Heart right ventricle (tissue), 16 donors: ENCODE measurements at regions not wholly inside any gene's neighbourhood (a gene's known extent, or its start where the extent isn't known, plus 50 kb on each side); places are given as distances from the start of the nearest gene placed in this dataset.

Experiments used
- ATAC-seq, 8 donors: fragments of 200-7000 bp; cut with Tn5 transposase; one replicate each; pipeline ENCODE4 v1.9.1; 2020; ENCODE audit warnings: mild to moderate bottlenecking in 8 of 8, moderate library complexity in 8 of 8, moderate number of reproducible peaks in 1 of 8
- DNase-seq, 2 donors: peaks; one replicate each; pipeline ENCODE4 v3.0.0-alpha.2; 2020
- H3K27ac ChIP-seq, 10 donors: fragments of 200-600 bp; sonication (generic) in 2 of 10; one replicate each; pipeline versions ENCODE4 v1.5.0 to v1.8.0; 2020 to 2022; ENCODE audit warnings: mild to moderate bottlenecking in 3 of 10
- H3K27me3 ChIP-seq, 7 donors: fragments of 200-600 bp; one replicate each; pipeline ENCODE4 v1.8.0; 2021 to 2022; ENCODE audit warnings: mild to moderate bottlenecking in 2 of 7
- H3K36me3 ChIP-seq, 9 donors: fragments of 200-600 bp; sonication (generic) in 1 of 9; one replicate each; pipeline versions ENCODE4 v1.5.0 to v1.8.0; 2020 to 2022; ENCODE audit warnings: mild to moderate bottlenecking in 2 of 9
- H3K4me1 ChIP-seq, 9 donors: fragments of 200-600 bp; sonication (generic) in 1 of 9; one replicate each; pipeline versions ENCODE4 v1.5.0 to v1.8.0; 2020 to 2022; ENCODE audit warnings: mild to moderate bottlenecking in 4 of 9
- H3K4me3 ChIP-seq, 10 donors: fragments of 200-600 bp; sonication (generic) in 2 of 10; one replicate each; pipeline versions ENCODE4 v1.5.0 to v1.8.0; 2020 to 2022; ENCODE audit warnings: mild to moderate bottlenecking in 7 of 10, moderate library complexity in 2 of 10
- H3K9me3 ChIP-seq, 11 donors: fragments of 200-600 bp in 10 of 11; sonication (generic) in 2 of 11; one replicate each; pipeline versions ENCODE4 v1.5.0 to v1.8.0; 2013 to 2022; ENCODE audit warnings: mild to moderate bottlenecking in 2 of 11, control low read depth in 1 of 11, moderate library complexity in 1 of 11
- CTCF ChIP-seq, 9 donors: fragments of 200-600 bp; sonication (generic) in 2 of 9; IDR thresholded peaks; one replicate each; pipeline versions ENCODE4 v1.5.0 to v1.8.0; 2021 to 2022; ENCODE audit warnings: antibody characterized with exemption in 9 of 9, mild to moderate bottlenecking in 5 of 9, moderate library complexity in 1 of 9
- WGBS, 2 donors: extraction: QIAGEN DNeasy Blood & Tissue Kit; methylation state at CpG; one replicate each; pipeline ENCODE4 v1.1.7; 2013; ENCODE audit warnings: inconsistent platforms in 1 of 2; 5-methylcytosine and 5-hydroxymethylcytosine counted together
- intact Hi-C, 10 donors: fragments of 100-400 bp; cut with DNase I; formaldehyde crosslinking; loops; one replicate each; pipeline versions ENCODE4 v1.11.1 to v1.14.2; 2022
- donor health status: Arrhythmogenic right ventricular cardiomyopathy.
- donor health status: ischemic (EF 13 %, LVEDD 7.1; RV severe dilation, severe dysfunction).
- donor health status: healthy with polysubstance abuse.
- donor health status: DM: no; HTN: yes; CAD: no.
- donor health status: DM: no; HTN: no; CAD: no.
- donor health status: ischemic (EF 25% LVEDD 6.9; RV normal size, moderate dysfunction).
- donor health status: ischemic (EF 25% LVEDD 5.7; RV mildly dilated, moderate dysfunction).
- donor health status: healthy.
- donor health status: DM: yes; HTN: yes; CAD: no.
- donor health status: Ischemic cardiomyopathy.
- donor health status: ischemic (EF 35%, LVEDD 5.7; RV mildly dilated, moderate dysfunction).
- donor health status: nonischemic (EF 11% LVEDD 7.7; RV severe dilation, severe dysfunction).
- donor health status: DM: yes; HTN: yes; CAD: no.
- donor health status: PGD.
- donor health status: ischemic (EF 29% LVEDD 5.4; RV normal size, mild dysfunction).
- donor health status: nonischemic (EF 23%, LVEDD 6.1; RV moderate dilation, normal function).

GRCh38 chr2:2557475-2557874 is 226.4 kb upstream of the MYT1L start:
- no peak overlapping the region for H3K27ac ChIP-seq
- ATAC-seq (no peak), DNase-seq (no peak)
- H3K4me1 ChIP-seq: no peaks in the 10 kb centered on the region
- 65 to 71% methylated on average over 5 of the region's 5 CpGs for WGBS, 2 donors
- no peak for TF ChIP-seq CTCF (IDR thresholded peaks at IDR 0.05)
- no peak overlapping the region for H3K4me3 ChIP-seq
- intact Hi-C loops: no loop called here
- no peaks in the 10 kb centered on the region for H3K27me3 ChIP-seq
- no peaks in the 10 kb centered on the region for H3K36me3 ChIP-seq
- H3K9me3 ChIP-seq: peaks cover 0 to 27% (median 13%) of the 10 kb centered on the region in 11 donors

- intact Hi-C loops: no loop called here
- Histone ChIP-seq H3K36me3 (no peaks in the 10 kb centered on the region), H3K4me1 (no peaks in the 10 kb centered on the region), H3K9me3 (peaks cover 0 to 46% (median 18%) of the 10 kb centered on the region in 11 donors), H3K4me3 (no peak overlapping the region), H3K27me3 (no peaks in the 10 kb centered on the region), H3K27ac (no peak overlapping the region)
- DNase-seq: no peak
- WGBS, 2 donors: 73 to 77% methylated on average over 3 of the region's 3 CpGs
- ATAC-seq: no peak
- TF ChIP-seq CTCF (IDR thresholded peaks at IDR 0.05): no peak
Measured at GRCh38 chr2:2550856-2551255, 219.8 kb upstream of the MYT1L start.

DNA sequence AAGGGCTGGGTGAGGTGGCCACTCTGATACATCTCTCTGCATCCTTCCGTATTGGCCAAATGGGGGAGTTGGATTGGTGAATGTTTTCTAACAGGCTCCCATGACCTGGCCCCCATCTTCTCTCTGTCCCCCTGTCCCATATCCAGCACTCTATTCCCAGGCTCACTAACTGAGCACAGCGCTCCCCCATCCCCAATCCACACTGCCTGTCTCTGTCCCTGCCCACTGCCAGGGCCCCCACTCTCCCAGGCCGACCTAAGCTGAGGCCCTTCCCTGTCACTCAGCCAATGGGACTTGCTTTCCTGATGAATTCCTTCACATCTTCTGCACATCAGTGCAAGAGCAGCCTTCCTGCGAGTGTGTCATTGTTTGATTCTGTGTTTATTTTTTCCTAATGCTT is 216.8 kb upstream of the MYT1L start:
- Histone ChIP-seq H3K27me3 (no peaks in the 10 kb centered on the region), H3K4me3 (no peak overlapping the region), H3K4me1 (no peaks in the 10 kb centered on the region), H3K27ac (no peak overlapping the region), H3K9me3 (peaks cover 0 to 24% (median 8%) of the 10 kb centered on the region in 11 donors), H3K36me3 (no peaks in the 10 kb centered on the region)
- DNase-seq (no peak), ATAC-seq (no peak)
- 66 to 73% methylated on average over 4 of the region's 4 CpGs for WGBS, 2 donors
- no peak for TF ChIP-seq CTCF (IDR thresholded peaks at IDR 0.05)
- intact Hi-C loops: no loop called here

DNA sequence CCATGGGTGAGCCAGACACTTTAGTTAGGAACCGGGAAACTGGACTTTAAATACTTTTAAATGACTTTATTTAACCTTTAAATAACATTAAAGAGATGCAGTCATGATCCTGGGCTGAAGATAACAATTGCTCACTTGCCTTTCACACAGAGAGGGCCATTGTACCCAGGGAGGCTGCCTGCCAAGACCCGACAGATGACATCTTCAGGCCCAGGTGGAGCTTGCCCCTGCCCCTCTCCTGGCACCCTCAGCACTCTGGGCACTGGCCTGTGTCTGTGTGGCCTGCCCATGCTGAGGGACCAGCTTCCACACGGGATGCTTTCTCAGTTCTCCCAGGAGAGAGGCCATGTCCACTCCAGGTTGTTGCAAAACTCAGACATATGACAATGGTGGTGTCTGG is 216.4 kb upstream of the MYT1L start:
- no peak for TF ChIP-seq CTCF (IDR thresholded peaks at IDR 0.05)
- Histone ChIP-seq H3K27ac (no peak overlapping the region), H3K27me3 (no peaks in the 10 kb centered on the region), H3K4me1 (no peaks in the 10 kb centered on the region), H3K9me3 (peaks cover 0 to 19% (median 3%) of the 10 kb centered on the region in 11 donors), H3K4me3 (no peak overlapping the region), H3K36me3 (no peaks in the 10 kb centered on the region)
- WGBS, 2 donors: 75 to 81% methylated on average over 3 of the region's 3 CpGs
- no peak for DNase-seq
- ATAC-seq: no peak
- intact Hi-C loops: no loop called here
